HCT116 (cell line): ENCODE measurements at regions not wholly inside any gene's neighbourhood (a gene's known extent, or its start where the extent isn't known, plus 50 kb on each side); places are given as distances from the start of the nearest gene placed in this dataset.

Experiments
- ATAC-seq: fragments of 200-7000 bp; cut with Tn5 transposase; 2 replicates; pipeline ENCODE4 v1.9.1; 2020; ENCODE audit warnings: mild to moderate bottlenecking, moderate library complexity
- BruUV-seq: library from RNA; stranded (reverse); fragments of 400-500 nt; replicated peaks from 2 replicates; lab custom pipeline; 2021; lab: Mats Ljungman, UMichigan
- CTCF ChIA-PET: fragments of 300-600 bp; sonication (Branson Sonifier 250); formaldehyde crosslinking; loops from one replicate; lab custom pipeline; 2021; ENCODE audit warnings: antibody characterized with exemption; lab: Charles Lee
- POLR2A ChIA-PET: fragments of 300-600, 350-600 bp; sonication (Branson Sonifier 250); formaldehyde crosslinking; loops from one replicate; lab custom pipeline; 2021; ENCODE audit warnings: antibody characterized with exemption; lab: Charles Lee
- RAD21 ChIA-PET, 2 experiments: fragments of 300-600 bp; sonication (Branson Sonifier 250); formaldehyde crosslinking; loops; one replicate each; lab custom pipeline; 2023; ENCODE audit warnings: low total read pairs in 2 of 2; ENCODE audit not compliant: uncharacterized antibody in 2 of 2, unreplicated experiment in 2 of 2, low non-redundant PET in 1 of 2; lab: Charles Lee
- DNase-seq: peaks from one replicate; pipeline ENCODE4 v3.0.0-alpha.2; 2010; ENCODE audit warnings: low read depth, low spot score
- H2AFZ ChIP-seq: fragments of 200-600 bp; shearing (Covaris generic), sonication (generic); 2 replicates; pipeline ENCODE4 v1.6.1; 2017; ENCODE audit warnings: low read depth, mixed run types, mixed read lengths, antibody characterized with exemption, low read length; ENCODE audit not compliant: poor library complexity, severe bottlenecking
- H3K27ac ChIP-seq: 2 replicates; pipeline ENCODE4 v1.5.1; 2012; ENCODE audit warnings: low read depth, low read length
- H3K27me3 ChIP-seq: fragments of 200-600 bp; sonication (generic); 2 replicates; pipeline ENCODE4 v1.6.1; 2016; ENCODE audit warnings: mixed run types, low read length, mixed read lengths; ENCODE audit not compliant: insufficient read depth
- H3K36me3 ChIP-seq, 2 experiments: fragments of 200-500 bp in 1 of 2; fragments of 200-600 bp in 1 of 2; sonication (Bioruptor generic) in 1 of 2; sonication (generic) in 1 of 2; 2 replicates each; pipeline versions ENCODE4 v1.5.1 to v1.6.1; 2014 to 2016; ENCODE audit warnings: low read length in 2 of 2, inconsistent platforms in 1 of 2, mixed read lengths in 1 of 2, mixed run types in 1 of 2; ENCODE audit not compliant: insufficient read depth in 2 of 2, control insufficient read depth in 1 of 2
- H3K4me1 ChIP-seq, 2 experiments: fragments of 200-600 bp in 1 of 2; sonication (generic) in 1 of 2; 2 replicates each; pipeline versions ENCODE4 v1.5.1 to v1.6.1; 2012 to 2017; ENCODE audit warnings: low read length in 2 of 2, inconsistent platforms in 1 of 2, mild to moderate bottlenecking in 1 of 2, mixed read lengths in 1 of 2, mixed run types in 1 of 2, moderate library complexity in 1 of 2; ENCODE audit not compliant: insufficient read depth in 2 of 2, control insufficient read depth in 1 of 2
- H3K4me2 ChIP-seq: fragments of 200-600 bp; sonication (generic); 2 replicates; pipeline ENCODE4 v1.6.1; 2017; ENCODE audit warnings: mixed run types, low read length, mixed read lengths
- H3K4me3 ChIP-seq, 2 experiments: fragments of 200-600 bp in 1 of 2; sonication (generic) in 1 of 2; replicated peaks in 1 of 2; 2 replicates each; pipeline ENCODE4 v1.5.1; 2011 to 2016; ENCODE audit warnings: low read length in 2 of 2, control low read depth in 1 of 2, low read depth in 1 of 2, mild to moderate bottlenecking in 1 of 2, mixed read lengths in 1 of 2, mixed run types in 1 of 2
- H3K79me2 ChIP-seq: fragments of 200-600 bp; sonication (generic); 2 replicates; pipeline ENCODE4 v1.6.1; 2017; ENCODE audit warnings: mild to moderate bottlenecking, mixed run types, low read length, moderate library complexity, mixed read lengths; ENCODE audit not compliant: insufficient read depth
- H3K9ac ChIP-seq: fragments of 200-600 bp; sonication (generic); 2 replicates; pipeline ENCODE4 v1.6.1; 2016; ENCODE audit warnings: low read length, mixed read lengths
- H3K9me2 ChIP-seq: fragments of 200-600 bp; sonication (generic), shearing (Covaris generic); 2 replicates; pipeline ENCODE4 v1.6.1; 2017; ENCODE audit warnings: mixed run types, mild to moderate bottlenecking, moderate library complexity; ENCODE audit not compliant: insufficient read depth
- H3K9me3 ChIP-seq, 2 experiments: fragments of 200-500 bp in 1 of 2; fragments of 200-600 bp in 1 of 2; sonication (Bioruptor generic) in 1 of 2; sonication (generic) in 1 of 2; 2 replicates each; pipeline ENCODE4 v1.6.1; 2014 to 2017; ENCODE audit warnings: low read length in 2 of 2, mixed read lengths in 2 of 2, inconsistent platforms in 1 of 2, low read depth in 1 of 2, mild to moderate bottlenecking in 1 of 2, mixed run types in 1 of 2, moderate library complexity in 1 of 2; ENCODE audit not compliant: control insufficient read depth in 1 of 2, insufficient read depth in 1 of 2
- H4K20me1 ChIP-seq: fragments of 200-600 bp; sonication (generic), shearing (Covaris generic); 2 replicates; pipeline ENCODE4 v1.6.1; 2017; ENCODE audit warnings: mixed run types, mild to moderate bottlenecking, moderate library complexity; ENCODE audit not compliant: insufficient read depth
- CBX3 ChIP-seq: IDR thresholded peaks from 2 replicates; pipeline ENCODE4 v1.6.1; 2012; ENCODE audit warnings: low read depth
- EGR1 ChIP-seq: IDR thresholded peaks from 2 replicates; pipeline ENCODE4 v1.6.1; 2012; ENCODE audit warnings: low read depth
- EZH2 ChIP-seq: fragments of 200-600 bp; sonication (generic); IDR thresholded peaks from 2 replicates; pipeline ENCODE4 v1.6.1; 2017; ENCODE audit warnings: antibody characterized with exemption, mixed run types
- EZH2phosphoT487 ChIP-seq: fragments of 200-600 bp; IDR thresholded peaks from 2 replicates; pipeline ENCODE4 v1.6.1; 2018; ENCODE audit warnings: antibody characterized with exemption, borderline replicate concordance
- POLR2A ChIP-seq: IDR thresholded peaks from 2 replicates; pipeline ENCODE4 v1.7.0; 2011; ENCODE audit warnings: borderline replicate concordance; ENCODE audit not compliant: insufficient read depth, insufficient read length; ENCODE audit errors: extremely low read depth
- REST ChIP-seq: IDR thresholded peaks from 2 replicates; pipeline ENCODE4 v1.6.1; 2012; ENCODE audit warnings: low read depth
- SIN3A ChIP-seq: IDR thresholded peaks from 2 replicates; pipeline ENCODE4 v1.6.1; 2012; ENCODE audit warnings: low read depth
- intact Hi-C: fragments of 100-400 bp; cut with micrococcal nuclease; formaldehyde crosslinking; loops from 2 replicates; pipeline ENCODE4 v1.10.0; 2022

- no peak for TF ChIP-seq CBX3
- no peak for TF ChIP-seq EGR1
- no peak for TF ChIP-seq SIN3A
- no peak for TF ChIP-seq POLR2A
- no peak for TF ChIP-seq REST
These were observed 496.7 kb downstream of the COG6 start (continued) for GRCh38 chr13:40152145-40152544.

- intact Hi-C loops, result no loop called here
These were observed 497.5 kb downstream of the COG6 start for GRCh38 chr13:40152922-40153321.

More at GRCh38 chr13:40152922-40153321, 497.5 kb downstream of the COG6 start:
- no peaks in the 10 kb centered on the region for H4K20me1 ChIP-seq
- H3K4me3 ChIP-seq, result no peak overlapping the region
- ChIA-PET RAD21 (no interaction called here), POLR2A (no interaction called here), CTCF (no interaction called here)
- H3K4me1 ChIP-seq, result peaks cover 2 to 20% of the 10 kb centered on the region in 2 experiments; a peak in 3 of 4 replicates
- no peaks in the 10 kb centered on the region for H3K79me2 ChIP-seq
- H3K27me3 ChIP-seq, result no peaks in the 10 kb centered on the region
- TF ChIP-seq EZH2phosphoT487 (no peak), EZH2 (no peak)
- no TSS peak for BruUV-seq
- H3K27ac ChIP-seq, result no peak overlapping the region
- ATAC-seq (no peak), DNase-seq (no peak)
- no peaks in the 10 kb centered on the region for H3K9me2 ChIP-seq
- H3K9ac ChIP-seq, result no peak overlapping the region
- no peak overlapping the region for H3K4me2 ChIP-seq
- no peaks in the 10 kb centered on the region for H3K9me3 ChIP-seq
- no peaks in the 10 kb centered on the region for H3K36me3 ChIP-seq
- H2AFZ ChIP-seq, result no peak overlapping the region
